ENCODE measurements at regions not wholly inside any gene's neighbourhood (a gene's known extent, or its start where the extent isn't known, plus 50 kb on each side); places are given as distances from the start of the nearest gene placed in this dataset.

DNA sequence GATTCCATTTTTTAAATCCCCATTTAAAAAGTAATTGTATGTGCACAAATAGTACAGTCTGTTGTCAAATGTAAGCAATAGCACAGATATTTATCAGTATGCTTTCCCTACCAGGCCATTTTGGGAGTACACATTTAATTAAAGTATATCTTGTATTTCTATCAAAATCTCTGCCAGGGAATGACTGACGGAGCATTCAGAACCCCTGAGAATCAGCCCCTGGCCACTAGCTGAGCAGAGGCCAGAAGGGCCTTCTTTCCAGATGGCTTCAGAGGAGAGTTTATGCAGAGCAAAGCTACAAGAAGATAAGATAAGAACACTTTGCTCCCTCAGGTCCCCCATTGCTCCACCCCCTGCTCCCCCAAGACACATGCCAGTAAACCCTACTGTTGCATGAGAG is 99.9 kb upstream of the PROX1 start:
- no peaks in the 10 kb centered on the region for H3K9me3 ChIP-seq (ENCODE audit: control insufficient read depth, insufficient read depth, low read depth, low read length)
- no peaks in the 10 kb centered on the region for H3K36me3 ChIP-seq (ENCODE audit: control insufficient read depth, insufficient read depth, low read length)
- peaks cover 3% of the 10 kb centered on the region for H3K27me3 ChIP-seq (ENCODE audit: control insufficient read depth, insufficient read depth, low read length)
- TF ChIP-seq TCF7L2 (IDR thresholded peaks at IDR 0.05; ENCODE audit: low read depth, low read length): no peak
- no peak for TF ChIP-seq SIN3A (IDR thresholded peaks at IDR 0.05; ENCODE audit: borderline replicate concordance, insufficient read depth, low read depth, low read length)
- TF ChIP-seq, protein P1, sequence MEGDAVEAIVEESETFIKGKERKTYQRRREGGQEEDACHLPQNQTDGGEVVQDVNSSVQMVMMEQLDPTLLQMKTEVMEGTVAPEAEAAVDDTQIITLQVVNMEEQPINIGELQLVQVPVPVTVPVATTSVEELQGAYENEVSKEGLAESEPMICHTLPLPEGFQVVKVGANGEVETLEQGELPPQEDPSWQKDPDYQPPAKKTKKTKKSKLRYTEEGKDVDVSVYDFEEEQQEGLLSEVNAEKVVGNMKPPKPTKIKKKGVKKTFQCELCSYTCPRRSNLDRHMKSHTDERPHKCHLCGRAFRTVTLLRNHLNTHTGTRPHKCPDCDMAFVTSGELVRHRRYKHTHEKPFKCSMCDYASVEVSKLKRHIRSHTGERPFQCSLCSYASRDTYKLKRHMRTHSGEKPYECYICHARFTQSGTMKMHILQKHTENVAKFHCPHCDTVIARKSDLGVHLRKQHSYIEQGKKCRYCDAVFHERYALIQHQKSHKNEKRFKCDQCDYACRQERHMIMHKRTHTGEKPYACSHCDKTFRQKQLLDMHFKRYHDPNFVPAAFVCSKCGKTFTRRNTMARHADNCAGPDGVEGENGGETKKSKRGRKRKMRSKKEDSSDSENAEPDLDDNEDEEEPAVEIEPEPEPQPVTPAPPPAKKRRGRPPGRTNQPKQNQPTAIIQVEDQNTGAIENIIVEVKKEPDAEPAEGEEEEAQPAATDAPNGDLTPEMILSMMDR (IDR thresholded peaks at IDR 0.05): no peak
- TF ChIP-seq POLR2AphosphoS5 (IDR thresholded peaks at IDR 0.05; ENCODE audit: low read depth, low read length): no peak
- TF ChIP-seq, protein P2, sequence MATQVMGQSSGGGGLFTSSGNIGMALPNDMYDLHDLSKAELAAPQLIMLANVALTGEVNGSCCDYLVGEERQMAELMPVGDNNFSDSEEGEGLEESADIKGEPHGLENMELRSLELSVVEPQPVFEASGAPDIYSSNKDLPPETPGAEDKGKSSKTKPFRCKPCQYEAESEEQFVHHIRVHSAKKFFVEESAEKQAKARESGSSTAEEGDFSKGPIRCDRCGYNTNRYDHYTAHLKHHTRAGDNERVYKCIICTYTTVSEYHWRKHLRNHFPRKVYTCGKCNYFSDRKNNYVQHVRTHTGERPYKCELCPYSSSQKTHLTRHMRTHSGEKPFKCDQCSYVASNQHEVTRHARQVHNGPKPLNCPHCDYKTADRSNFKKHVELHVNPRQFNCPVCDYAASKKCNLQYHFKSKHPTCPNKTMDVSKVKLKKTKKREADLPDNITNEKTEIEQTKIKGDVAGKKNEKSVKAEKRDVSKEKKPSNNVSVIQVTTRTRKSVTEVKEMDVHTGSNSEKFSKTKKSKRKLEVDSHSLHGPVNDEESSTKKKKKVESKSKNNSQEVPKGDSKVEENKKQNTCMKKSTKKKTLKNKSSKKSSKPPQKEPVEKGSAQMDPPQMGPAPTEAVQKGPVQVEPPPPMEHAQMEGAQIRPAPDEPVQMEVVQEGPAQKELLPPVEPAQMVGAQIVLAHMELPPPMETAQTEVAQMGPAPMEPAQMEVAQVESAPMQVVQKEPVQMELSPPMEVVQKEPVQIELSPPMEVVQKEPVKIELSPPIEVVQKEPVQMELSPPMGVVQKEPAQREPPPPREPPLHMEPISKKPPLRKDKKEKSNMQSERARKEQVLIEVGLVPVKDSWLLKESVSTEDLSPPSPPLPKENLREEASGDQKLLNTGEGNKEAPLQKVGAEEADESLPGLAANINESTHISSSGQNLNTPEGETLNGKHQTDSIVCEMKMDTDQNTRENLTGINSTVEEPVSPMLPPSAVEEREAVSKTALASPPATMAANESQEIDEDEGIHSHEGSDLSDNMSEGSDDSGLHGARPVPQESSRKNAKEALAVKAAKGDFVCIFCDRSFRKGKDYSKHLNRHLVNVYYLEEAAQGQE (IDR thresholded peaks at IDR 0.05; ENCODE audit: insufficient read depth in 1 of 2, low read depth in 2 of 2, low read length in 1 of 2): no peak
- ChIA-PET POLR2A (no interaction called here), CTCF (no interaction called here)
- intact Hi-C loops (cut with micrococcal nuclease; ENCODE audit: unreplicated experiment) (no loop called here), in situ Hi-C loops (cut with HindIII; ENCODE audit: low pct_unique_long_range_greater_than_20kb, low sequenced_read_pairs) (no loop called here)
- no peak for ATAC-seq
- no peak for DNase-seq (ENCODE audit: low read depth, low spot score)
- H3K4me3 ChIP-seq (ENCODE audit: low read depth in 2 of 2, low read length in 2 of 2): no peak overlapping the region
- H3K27ac ChIP-seq (ENCODE audit: low read length): no peak overlapping the region
- no TSS peak for BruUV-seq (replicated peaks)
- no peaks in the 10 kb centered on the region for H3K4me1 ChIP-seq (ENCODE audit: control insufficient read depth, insufficient read depth, low read length)

DNA sequence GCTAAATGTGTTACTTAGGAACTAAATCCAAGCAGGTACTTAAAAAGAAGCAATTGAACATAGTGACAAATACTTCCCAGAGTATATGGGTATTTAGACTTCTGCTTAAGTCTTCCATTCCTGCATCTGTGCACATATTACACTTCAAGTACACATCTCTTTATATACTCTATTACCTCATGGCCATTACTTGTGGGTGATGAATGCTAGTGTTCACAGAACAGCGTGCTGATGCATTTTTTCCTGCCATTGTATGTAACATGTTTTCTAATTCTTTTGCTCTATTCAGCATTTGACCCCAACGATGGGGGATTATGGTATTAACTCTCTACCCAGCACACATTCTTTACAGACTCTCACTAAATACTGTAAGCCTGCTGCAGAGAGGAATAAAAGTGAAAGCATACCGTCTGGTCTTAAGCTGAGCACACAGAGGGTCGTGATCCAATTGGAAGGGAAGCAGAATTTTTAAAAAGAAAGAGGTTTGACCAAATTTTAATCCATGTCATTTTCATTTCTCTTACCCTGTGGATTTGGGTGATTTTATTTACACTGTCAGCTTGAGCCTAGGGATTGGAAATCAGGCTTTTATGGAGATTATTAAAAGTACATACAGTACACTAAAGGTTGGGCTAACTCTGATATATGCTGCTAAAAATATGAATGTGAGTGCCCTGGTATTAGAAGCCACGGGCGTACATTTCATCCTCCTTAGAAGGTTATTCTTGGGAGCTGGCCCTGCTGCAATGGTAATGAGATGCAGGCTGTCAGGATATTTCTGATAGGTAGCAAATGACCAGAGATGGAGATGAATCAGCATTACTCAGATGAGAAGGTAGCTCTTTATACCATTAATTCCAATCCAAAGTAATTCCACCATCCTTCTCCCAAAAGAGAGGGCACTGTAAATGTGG is 95.5 kb upstream of the PROX1 start:
- in situ Hi-C loops (cut with HindIII; ENCODE audit: low pct_unique_long_range_greater_than_20kb, low sequenced_read_pairs) (no loop called here), intact Hi-C loops (cut with micrococcal nuclease; ENCODE audit: unreplicated experiment) (no loop called here)
- Histone ChIP-seq H3K36me3 (ENCODE audit: control insufficient read depth, insufficient read depth, low read length) (no peaks in the 10 kb centered on the region), H3K27ac (ENCODE audit: low read length) (no peak overlapping the region), H3K4me1 (ENCODE audit: control insufficient read depth, insufficient read depth, low read length) (no peaks in the 10 kb centered on the region), H3K27me3 (ENCODE audit: control insufficient read depth, insufficient read depth, low read length) (no peaks in the 10 kb centered on the region; the same call in 1 of the 2 replicates), H3K4me3 (ENCODE audit: low read depth in 2 of 2, low read length in 2 of 2) (no peak overlapping the region), H3K9me3 (ENCODE audit: control insufficient read depth, insufficient read depth, low read depth, low read length) (no peaks in the 10 kb centered on the region)
- DNase-seq (ENCODE audit: low read depth, low spot score): no peak
- ChIA-PET POLR2A (no interaction called here), CTCF (no interaction called here)
- no TSS peak for BruUV-seq (replicated peaks)
- TF ChIP-seq SIN3A (IDR thresholded peaks at IDR 0.05; ENCODE audit: borderline replicate concordance, insufficient read depth, low read depth, low read length) (no peak), POLR2AphosphoS5 (IDR thresholded peaks at IDR 0.05; ENCODE audit: low read depth, low read length) (no peak), TCF7L2 (IDR thresholded peaks at IDR 0.05; ENCODE audit: low read depth, low read length) (no peak)
- TF ChIP-seq, protein P1 (IDR thresholded peaks at IDR 0.05): no peak
- TF ChIP-seq, protein P2 (IDR thresholded peaks at IDR 0.05; ENCODE audit: insufficient read depth in 1 of 2, low read depth in 2 of 2, low read length in 1 of 2): no peak
- ATAC-seq: no peak

Measured in Panc1 (cell line).